NCI-H446 (cell line): ENCODE measurements at regions not wholly inside any gene's neighbourhood (a gene's known extent, or its start where the extent isn't known, plus 50 kb on each side); places are given as distances from the start of the nearest gene placed in this dataset.
A peak's percentile ranks its signal among the peaks of the same experiment; 100 is the strongest.
"Not testable (repeated sequence)": the region's sequence is repeated elsewhere in the genome, so short reads cannot be mapped to it uniquely, and the experiment has no call there.

Source experiments
- DNase-seq, 2 experiments: peaks; one replicate each; lab custom pipeline; 2025; lab: John Stamatoyannopoulos, UW

GRCh38 chr4:110361921-110362320 lies 114.0 kb upstream of the ENPEP start:
- no peak for DNase-seq

- no peak for DNase-seq
Observed at GRCh38 chr4:110359076-110359475, 116.9 kb upstream of the ENPEP start.

GRCh38 chr4:110357521-110357920 lies 118.4 kb upstream of the ENPEP start:
- DNase-seq, result no peak

- DNase-seq, result no peak
Observed at GRCh38 chr4:110354460-110354859, 121.5 kb upstream of the ENPEP start.

GRCh38 chr4:110352670-110353442 lies 123.1 kb upstream of the ENPEP start:
- no peak for DNase-seq

GRCh38 chr4:110348711-110349383 lies 127.1 kb upstream of the ENPEP start:
- DNase-seq, result no peak

- DNase-seq, result no peak
Observed at GRCh38 chr4:110347805-110348204, 128.2 kb upstream of the ENPEP start.

- no peak for DNase-seq
Observed at GRCh38 chr4:110344165-110344564, 131.8 kb upstream of the ENPEP start.

- DNase-seq, result no peak
Observed at GRCh38 chr4:110343534-110343933, 132.4 kb upstream of the ENPEP start.

- not testable (repeated sequence) for DNase-seq
Observed at GRCh38 chr4:110341118-110341517, 134.8 kb upstream of the ENPEP start.

GRCh38 chr4:110335399-110335798 lies 137.0 kb upstream of the ELOVL6 start:
- DNase-seq, result no peak

GRCh38 chr4:110332483-110332882 lies 134.1 kb upstream of the ELOVL6 start:
- no peak for DNase-seq

- not testable (repeated sequence) for DNase-seq
Observed at GRCh38 chr4:110326426-110326825, 128.0 kb upstream of the ELOVL6 start.

GRCh38 chr4:110310795-110311194 lies 112.4 kb upstream of the ELOVL6 start:
- no peak for DNase-seq

GRCh38 chr4:110309675-110310074 lies 111.3 kb upstream of the ELOVL6 start:
- DNase-seq, result peak in 1 of 2 experiments; percentile 25

- DNase-seq, result no peak
Observed at GRCh38 chr4:110306303-110306702, 107.9 kb upstream of the ELOVL6 start.

GRCh38 chr4:110305455-110305854 lies 107.0 kb upstream of the ELOVL6 start:
- no peak for DNase-seq

GRCh38 chr4:110296892-110297291 lies 98.5 kb upstream of the ELOVL6 start:
- no peak for DNase-seq

- DNase-seq, result no peak
Observed at GRCh38 chr4:110294165-110294564, 95.8 kb upstream of the ELOVL6 start.

GRCh38 chr4:110292994-110293744 lies 94.8 kb upstream of the ELOVL6 start:
- DNase-seq, result no peak

GRCh38 chr4:110290511-110290910 lies 92.1 kb upstream of the ELOVL6 start:
- no peak for DNase-seq

- DNase-seq, result no peak
Observed at GRCh38 chr4:110289601-110290100, 91.2 kb upstream of the ELOVL6 start.

- no peak for DNase-seq
Observed at GRCh38 chr4:110287130-110287529, 88.7 kb upstream of the ELOVL6 start.
